ENCODE measurements at regions not wholly inside any gene's neighbourhood (a gene's known extent, or its start where the extent isn't known, plus 50 kb on each side); places are given as distances from the start of the nearest gene placed in this dataset.

DNA sequence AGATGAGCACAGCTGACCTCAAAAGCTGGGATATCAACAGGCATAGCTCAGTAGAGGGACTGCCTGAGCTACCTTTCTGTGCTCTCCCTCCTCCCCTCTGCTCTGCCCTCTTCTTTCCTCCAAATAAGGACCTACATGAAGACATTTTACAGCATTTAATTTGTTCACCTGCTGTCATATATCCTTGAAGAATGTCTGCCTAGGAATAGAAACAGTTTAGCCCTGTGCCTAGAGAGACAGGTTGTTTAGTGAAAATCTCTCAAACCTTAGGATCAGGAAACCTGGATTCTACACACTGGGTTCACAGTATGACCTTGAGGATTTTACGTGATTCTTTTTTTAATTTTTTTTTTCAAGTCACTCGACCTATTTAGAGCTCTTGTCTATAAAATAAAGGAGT lies 213.0 kb upstream of the SETBP1 start:
- no peak for DNase-seq

DNA sequence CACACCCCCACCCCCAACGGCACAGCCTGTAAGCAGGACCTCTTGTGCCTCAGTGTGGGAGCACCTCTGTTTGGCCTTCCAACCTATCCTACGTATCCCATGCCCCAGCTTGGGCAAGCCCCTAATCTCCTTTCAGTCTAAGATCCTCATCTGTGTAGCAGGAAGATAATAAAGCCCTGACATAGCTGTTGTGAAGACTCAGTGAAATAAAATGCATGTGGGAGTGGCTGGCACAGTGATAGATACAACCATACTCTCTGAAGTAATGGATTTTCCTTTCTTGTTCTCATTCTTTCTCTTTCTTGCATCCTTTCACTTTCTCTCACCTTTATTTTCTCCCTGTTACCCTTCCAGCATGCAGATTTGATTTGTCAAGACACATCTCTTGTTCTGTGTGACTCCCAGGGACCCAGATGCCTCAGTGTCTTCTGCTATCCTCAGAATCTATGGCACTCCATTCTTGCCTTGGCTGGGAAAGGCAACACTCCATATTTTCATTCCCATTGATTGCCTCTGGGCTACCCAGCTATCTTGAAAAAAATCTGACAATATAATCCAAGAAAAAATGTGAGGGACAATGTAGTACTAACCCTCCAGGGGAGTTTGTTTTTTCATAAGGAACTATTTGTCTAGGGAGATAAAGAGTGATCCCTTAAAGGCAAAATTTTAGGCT lies 207.2 kb upstream of the SETBP1 start:
- no peak for DNase-seq

DNA sequence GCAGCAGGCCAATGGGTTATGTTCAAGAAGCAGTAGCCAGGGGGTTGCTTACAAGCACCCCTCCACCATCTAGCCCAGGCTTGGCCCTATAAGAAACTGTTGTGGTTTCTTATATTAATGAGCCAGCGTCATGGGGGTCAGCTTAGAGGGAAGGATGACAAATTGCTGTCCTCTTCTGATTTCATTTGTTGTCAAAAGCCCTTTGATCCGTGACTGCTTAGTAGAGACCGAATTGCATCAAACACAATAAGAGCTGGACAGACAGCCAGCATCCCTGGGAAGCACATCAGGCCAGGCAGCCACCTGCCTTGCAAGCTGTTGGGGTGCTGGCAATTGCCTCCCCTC lies 206.6 kb upstream of the SETBP1 start:
- DNase-seq, result no peak

DNA sequence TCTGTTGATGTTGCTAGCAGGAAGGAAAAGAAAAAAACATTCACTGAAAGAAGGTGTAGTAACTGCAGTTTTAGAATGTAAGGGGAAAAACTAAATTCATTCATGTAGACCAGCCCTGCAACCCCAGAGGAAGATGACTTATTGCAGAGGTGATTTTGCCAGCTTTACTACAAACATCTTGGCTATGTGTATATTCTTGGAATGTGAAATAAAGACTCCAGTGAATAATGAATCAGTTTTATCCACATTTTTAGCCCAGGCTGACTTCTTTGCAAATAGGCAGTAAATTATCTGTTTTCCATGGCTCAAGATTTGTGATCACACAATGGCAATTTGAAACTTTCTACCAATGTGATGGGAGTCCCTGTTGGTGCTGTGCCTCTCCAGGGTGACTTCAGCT lies 206.1 kb upstream of the SETBP1 start:
- no peak for DNase-seq

DNA sequence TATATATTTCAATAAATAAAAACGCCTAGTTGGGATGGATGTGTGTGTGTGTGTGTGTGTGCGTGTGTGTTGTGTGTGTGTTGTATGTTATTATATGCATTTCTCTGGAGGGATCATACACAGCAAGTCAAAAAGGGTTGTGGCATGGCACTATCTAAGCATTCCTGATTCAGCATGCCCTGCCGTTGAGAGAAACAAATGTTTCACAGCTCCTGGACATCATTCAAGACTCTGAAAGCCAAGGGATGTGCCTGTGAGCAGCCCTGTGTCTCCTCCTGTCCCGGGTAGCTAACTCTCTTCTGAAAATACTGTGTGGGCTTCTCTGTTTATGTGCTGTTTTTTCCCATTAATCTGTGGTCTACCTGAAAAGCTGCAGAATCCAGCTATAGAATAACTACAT lies 197.9 kb upstream of the SETBP1 start:
- DNase-seq, result no peak

- no peak for DNase-seq
Measured at GRCh38 chr18:44495151-44495550, 185.5 kb upstream of the SETBP1 start.

DNA sequence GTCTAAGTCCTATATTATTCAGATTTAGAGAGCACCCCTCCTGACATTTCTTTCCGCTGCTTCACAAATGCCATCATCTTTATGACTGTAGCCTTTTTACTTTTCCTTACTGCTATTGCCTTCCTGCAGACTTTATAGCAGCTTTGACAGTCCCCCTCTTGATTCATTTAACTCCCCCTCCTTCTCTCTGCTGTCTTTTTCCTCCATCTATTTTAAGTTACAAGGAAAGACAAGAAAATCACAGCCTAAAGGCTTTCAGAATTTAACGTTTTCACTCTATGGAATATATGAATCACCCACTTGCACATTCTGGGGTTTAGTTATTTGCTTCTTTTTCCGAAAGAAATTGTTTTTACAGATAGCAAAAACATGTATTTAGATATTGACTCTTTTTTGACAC lies 183.4 kb upstream of the SETBP1 start:
- DNase-seq, result no peak

GRCh38 chr18:44497757-44498490 lies 182.8 kb upstream of the SETBP1 start:
- no peak for DNase-seq

GRCh38 chr18:44500808-44501610 lies 179.7 kb upstream of the SETBP1 start:
- DNase-seq, result no peak

DNA sequence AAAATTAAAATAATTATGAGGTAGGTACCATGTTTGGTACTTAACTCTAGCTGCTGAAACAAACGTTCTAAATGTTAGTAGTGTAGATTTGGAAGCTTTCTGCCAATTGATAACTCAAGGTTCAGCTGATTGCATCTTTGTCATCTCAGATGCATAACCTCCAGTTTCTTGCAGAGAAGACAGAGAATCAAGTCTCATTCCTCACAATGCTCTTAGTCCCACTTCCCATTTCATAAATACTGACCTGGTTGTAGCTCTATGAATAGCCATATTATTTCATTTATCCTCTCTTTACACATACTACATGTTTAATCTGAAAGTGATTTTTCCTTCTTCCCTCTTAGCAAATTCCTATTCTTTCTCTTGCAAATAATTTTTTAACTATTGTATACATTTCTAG lies 178.5 kb upstream of the SETBP1 start:
- no peak for DNase-seq

DNA sequence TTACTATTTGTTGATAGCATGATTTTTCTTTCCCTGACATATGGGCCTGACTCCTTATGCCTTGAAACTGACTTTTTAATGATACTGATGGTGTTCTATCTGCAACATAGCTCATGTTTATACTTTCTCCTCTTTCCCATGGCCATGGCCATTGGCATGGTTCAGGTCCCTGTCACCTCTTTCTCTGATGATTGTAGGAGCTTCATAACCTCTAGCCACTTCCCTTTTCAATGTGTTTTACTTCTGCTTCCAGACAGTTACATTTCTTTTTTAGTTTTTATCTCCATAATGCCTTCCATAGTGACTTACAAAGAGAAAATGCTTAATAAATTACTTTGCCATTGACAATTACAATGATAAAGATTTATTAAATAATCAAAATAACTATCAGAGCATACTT lies 177.9 kb upstream of the SETBP1 start:
- DNase-seq, result peak; percentile 58

- no peak for DNase-seq
Measured at GRCh38 chr18:44503854-44504253, 176.8 kb upstream of the SETBP1 start.

DNA sequence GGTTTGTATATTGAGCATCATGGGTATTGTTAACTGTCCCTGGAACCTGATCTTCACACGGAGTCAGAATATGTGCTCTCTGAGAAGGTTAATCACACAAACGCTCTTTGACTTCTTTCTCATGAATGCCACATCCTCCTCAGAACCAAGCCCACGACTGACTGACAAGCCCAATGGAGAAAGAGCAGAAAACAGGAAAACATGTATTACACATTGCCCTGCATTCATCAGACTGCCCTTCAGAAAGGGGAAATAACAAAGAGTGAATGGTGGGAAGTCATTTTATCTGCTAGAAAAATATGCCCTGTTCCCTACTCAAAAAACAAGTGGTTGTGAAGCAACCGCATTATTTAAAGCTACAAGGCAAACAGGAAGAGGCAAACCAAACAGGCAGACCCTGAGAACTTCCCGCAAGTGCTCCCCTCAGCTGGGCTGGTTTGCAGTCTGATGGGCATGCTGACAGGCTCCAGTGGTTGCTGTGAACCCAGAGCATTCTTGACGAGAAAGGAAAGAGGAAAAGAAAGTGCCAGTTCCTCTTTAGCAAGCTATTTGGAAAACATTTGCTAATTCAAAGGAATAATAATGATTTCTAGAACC lies 172.9 kb upstream of the SETBP1 start:
- DNase-seq, result peak; percentile 94

DNA sequence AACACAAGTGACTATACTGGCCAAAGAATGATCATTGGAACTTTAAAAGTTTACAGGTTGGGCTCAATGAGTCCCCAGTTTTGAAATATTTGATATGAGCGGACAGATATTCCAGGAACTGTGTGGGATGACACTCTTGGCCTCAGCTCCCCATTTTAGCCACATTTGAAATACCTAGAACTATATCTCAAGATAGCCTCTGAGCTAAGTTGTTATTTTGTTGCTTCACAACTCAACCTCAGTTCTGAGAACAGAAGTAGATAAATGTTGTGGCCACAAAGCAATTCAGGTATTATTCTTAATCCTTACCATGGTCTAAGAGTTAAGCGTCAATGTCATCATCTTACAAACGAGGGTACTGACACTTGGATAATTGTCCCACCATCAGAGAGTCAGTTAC lies 172.2 kb upstream of the SETBP1 start:
- DNase-seq, result peak; percentile 4

DNA sequence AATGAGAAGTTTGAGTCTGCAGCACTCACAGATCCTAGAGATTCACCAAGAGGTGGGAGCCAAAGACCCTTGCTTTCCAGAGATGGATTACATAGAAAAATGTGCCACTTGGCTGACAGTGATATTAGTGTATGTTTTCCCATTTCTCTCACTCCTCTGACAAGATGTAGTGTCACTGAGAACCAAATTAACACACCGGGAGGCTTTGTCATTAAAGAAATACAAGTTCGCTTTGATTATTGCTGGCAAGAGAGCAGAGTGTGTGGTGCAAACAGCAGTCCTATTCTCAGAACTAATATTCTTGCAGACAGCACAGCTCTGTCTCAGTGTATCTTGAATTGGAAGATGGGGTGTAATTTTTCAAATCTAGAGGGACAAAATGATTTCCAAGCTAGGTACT lies 171.6 kb upstream of the SETBP1 start:
- no peak for DNase-seq

GRCh38 chr18:44510390-44510789 lies 170.3 kb upstream of the SETBP1 start:
- DNase-seq, result peak; percentile 4

DNA sequence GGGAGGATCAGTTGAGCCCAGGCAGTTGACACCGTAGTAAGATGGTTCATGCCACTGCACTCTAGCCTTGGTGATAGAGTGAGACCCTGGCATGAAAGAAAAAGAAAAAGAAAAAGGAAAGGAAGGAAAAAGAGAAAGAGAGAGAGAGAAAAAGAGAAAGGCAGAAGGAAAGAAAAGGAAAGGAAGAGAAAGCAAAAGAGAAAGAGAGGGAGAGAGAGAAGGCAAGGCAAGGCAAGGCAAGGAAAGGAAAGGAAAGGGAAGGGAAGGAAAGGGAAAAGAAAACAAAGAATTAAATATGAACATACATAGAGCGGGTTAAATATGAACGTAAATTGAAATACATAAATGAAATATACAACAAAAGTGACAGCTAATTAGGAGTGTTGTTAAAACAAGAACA lies 167.5 kb upstream of the SETBP1 start:
- DNase-seq, result no peak

GRCh38 chr18:44514106-44514505 lies 166.6 kb upstream of the SETBP1 start:
- DNase-seq, result no peak

- DNase-seq, result no peak
Measured at GRCh38 chr18:44514766-44515165, 165.9 kb upstream of the SETBP1 start.

DNA sequence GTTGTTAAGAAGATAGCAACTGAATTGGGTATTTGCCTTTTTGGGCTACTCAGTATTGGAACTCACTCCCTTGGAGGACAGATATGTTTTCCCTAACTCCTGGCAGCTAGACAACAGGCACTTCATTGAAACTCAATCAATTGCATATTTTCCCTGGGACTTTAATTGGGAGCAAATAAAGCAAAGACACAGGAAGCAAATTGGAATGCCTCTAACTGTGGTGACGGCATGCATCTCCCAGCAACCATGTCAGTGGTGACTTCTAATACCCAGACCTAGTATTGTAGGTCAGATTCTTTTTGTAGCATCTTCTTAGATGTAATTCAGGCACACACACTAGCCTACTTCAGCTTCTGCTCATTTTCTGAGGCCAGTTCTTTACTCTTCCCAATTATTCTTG lies 164.2 kb upstream of the SETBP1 start:
- no peak for DNase-seq

- no peak for DNase-seq
Measured at GRCh38 chr18:44517136-44517535, 163.6 kb upstream of the SETBP1 start.

- no peak for DNase-seq
Measured at GRCh38 chr18:44518091-44518615, 162.5 kb upstream of the SETBP1 start.

DNA sequence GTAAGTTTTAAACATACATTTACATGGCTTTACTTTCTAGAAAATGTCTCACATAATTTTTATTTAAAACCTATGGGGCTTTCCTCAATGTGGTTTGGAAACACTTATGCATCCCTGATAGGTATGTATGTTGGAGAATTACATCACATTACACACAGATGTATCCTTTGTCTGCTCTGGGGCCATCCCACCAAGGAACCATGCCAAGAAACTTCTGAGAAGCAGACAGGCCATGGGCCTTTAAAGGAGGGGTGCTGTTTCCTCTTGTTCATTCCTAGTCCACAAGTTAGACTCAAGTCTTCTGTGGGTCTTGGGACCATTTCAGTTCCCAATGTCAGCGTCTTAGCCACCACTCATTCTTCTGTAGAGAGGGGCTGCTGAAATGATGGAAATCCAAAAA lies 162.0 kb upstream of the SETBP1 start:
- DNase-seq, result no peak

Measured in inflammatory macrophage treated with lipopolysaccharide for 4 hours (primary cell).